ENCODE measurements at regions not wholly inside any gene's neighbourhood (a gene's known extent, or its start where the extent isn't known, plus 50 kb on each side); places are given as distances from the start of the nearest gene placed in this dataset.

DNA sequence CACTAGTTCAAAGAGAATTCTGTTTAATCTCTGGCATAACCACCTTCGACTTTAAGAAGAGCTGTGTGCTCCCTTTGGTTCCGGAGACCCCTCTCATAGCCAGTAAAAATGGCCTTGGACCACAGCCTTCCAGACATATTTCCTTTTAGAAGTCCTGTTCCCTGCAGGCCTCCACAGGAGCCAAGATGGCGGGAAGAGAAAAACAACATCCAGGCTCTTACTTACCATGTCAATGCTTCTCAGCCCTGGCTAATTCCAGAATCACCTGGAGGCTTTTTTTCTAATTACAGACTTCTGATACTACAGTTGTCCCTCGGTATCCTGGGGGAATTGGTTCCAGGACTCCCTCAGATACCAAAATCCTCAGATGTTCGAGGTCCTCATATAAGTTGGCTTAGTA lies 362.5 kb downstream of the PBX1 start:
- ATAC-seq (no peak), DNase-seq (ENCODE audit: extremely low read depth in 1 of 4, low spot score in 3 of 4) (no peak), FAIRE-seq (no peak)
- TF ChIP-seq MYBL2 (IDR thresholded peaks at IDR 0.05; ENCODE audit: low read depth) (no peak), MYBL2 (CRISPR knock-in tag; IDR thresholded peaks at IDR 0.05; ENCODE audit: borderline replicate concordance) (no peak), SETDB1 (IDR thresholded peaks at IDR 0.05; ENCODE audit: low read length) (no peak), SREBF2 (CRISPR knock-in tag; IDR thresholded peaks at IDR 0.05) (no peak), HNRNPLL (IDR thresholded peaks at IDR 0.05; ENCODE audit: low read depth, low read length, poor library complexity, severe bottlenecking) (no peak), SAFB (IDR thresholded peaks at IDR 0.05; ENCODE audit: borderline replicate concordance, low read depth, low read length) (no peak), MECOM (CRISPR knock-in tag; IDR thresholded peaks at IDR 0.05) (no peak), C11orf30 (IDR thresholded peaks at IDR 0.05; ENCODE audit: low read depth) (no peak)
- WGBS (ENCODE audit: insufficient coverage, low coverage, missing lambda C conversion rate): 0% methylated on average over 5 of the region's 5 CpGs
- peaks cover 0 to 6% of the 10 kb centered on the region in 2 experiments; a peak in 1 of 5 replicates for H3K27me3 ChIP-seq (ENCODE audit: control insufficient read depth in 2 of 2, insufficient read depth in 2 of 2, low read length in 2 of 2)
- H3K4me3 ChIP-seq: no peak overlapping the region
- ChIA-PET CTCF (ENCODE audit: low intra/inter-chr PET ratio) (interaction anchor here (0.7 kb wide), 1 partner anchor 888 kb away, joined by 3 read pairs; no protein-coding TSS in a partner anchor), POLR2A (interaction anchor here (0.6 kb wide), 1 partner anchor 9 kb away, joined by 4 read pairs; no protein-coding TSS in a partner anchor)
- H3K9me1 ChIP-seq (ENCODE audit: control insufficient read depth, insufficient read depth, low read length): no peaks in the 10 kb centered on the region
- no peak overlapping the region for H2AFZ ChIP-seq (ENCODE audit: low read depth, low read length)
- no peaks in the 10 kb centered on the region for H3K36me3 ChIP-seq (ENCODE audit: control insufficient read depth, insufficient read depth, low read length)
- BruUV-seq (replicated peaks): no TSS peak
- H4K20me1 ChIP-seq (replicated peaks; ENCODE audit: control insufficient read depth, insufficient read depth, low read length): no peaks in the 10 kb centered on the region
- H3K9me3 ChIP-seq (replicated peaks; ENCODE audit: control insufficient read depth, insufficient read depth, low read depth, low read length): no peaks in the 10 kb centered on the region
- no peaks in the 10 kb centered on the region for H3K4me1 ChIP-seq (replicated peaks in 1 of 2; ENCODE audit: control insufficient read depth in 2 of 2, insufficient read depth in 2 of 2, low read length in 2 of 2)
- in situ Hi-C loops (cut with MboI) (no loop called here), intact Hi-C loops (cut with micrococcal nuclease) (no loop called here)
- no peak overlapping the region for H3K9ac ChIP-seq (ENCODE audit: insufficient read depth in 1 of 2, low read depth in 2 of 2, low read length in 2 of 2)
- H3K27ac ChIP-seq (ENCODE audit: extremely low read depth, low read depth, low read length): no peak overlapping the region
- no peak overlapping the region for H3K4me2 ChIP-seq (ENCODE audit: insufficient read depth, low read length)
- H3K79me2 ChIP-seq (ENCODE audit: control insufficient read depth, insufficient read depth, low read length): no peaks in the 10 kb centered on the region

DNA sequence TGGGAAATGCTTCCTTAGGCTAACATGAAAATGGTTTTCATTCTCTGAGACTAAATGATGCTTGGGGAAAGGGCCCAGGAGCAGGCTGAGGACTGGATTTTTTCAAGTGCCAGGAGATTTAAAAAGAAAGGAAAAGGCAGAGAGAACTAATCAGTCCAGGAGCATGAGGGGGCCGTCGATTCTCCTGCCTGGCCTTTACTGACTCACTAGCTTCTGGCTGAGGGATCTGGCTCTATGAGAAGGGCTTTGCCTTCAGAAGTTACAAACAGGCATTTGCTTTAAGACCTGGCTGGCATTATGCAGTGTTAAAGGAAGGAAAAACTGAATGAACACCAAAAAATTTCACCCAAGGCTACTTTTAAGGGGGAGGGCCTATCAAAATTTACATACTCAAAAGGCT lies 359.2 kb downstream of the PBX1 start:
- no TSS peak for BruUV-seq (replicated peaks)
- TF ChIP-seq, protein P1, sequence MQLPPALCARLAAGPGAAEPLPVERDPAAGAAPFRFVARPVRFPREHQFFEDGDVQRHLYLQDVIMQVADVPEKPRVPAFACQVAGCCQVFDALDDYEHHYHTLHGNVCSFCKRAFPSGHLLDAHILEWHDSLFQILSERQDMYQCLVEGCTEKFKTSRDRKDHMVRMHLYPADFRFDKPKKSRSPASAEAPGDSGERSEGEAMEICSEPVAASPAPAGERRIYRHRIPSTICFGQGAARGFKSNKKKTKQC (CRISPR knock-in tag; IDR thresholded peaks at IDR 0.05): no peak
- TF ChIP-seq ZNF124 (CRISPR knock-in tag; IDR thresholded peaks at IDR 0.05): no peak

More for the DNA sequence above, 359.2 kb downstream of the PBX1 start:
- Histone ChIP-seq H3K4me3 (no peak overlapping the region), H3K4me1 (replicated peaks in 1 of 2; ENCODE audit: control insufficient read depth in 2 of 2, insufficient read depth in 2 of 2, low read length in 2 of 2) (no peaks in the 10 kb centered on the region), H3K36me3 (ENCODE audit: control insufficient read depth, insufficient read depth, low read length) (no peaks in the 10 kb centered on the region), H3K27ac (ENCODE audit: extremely low read depth, low read depth, low read length) (no peak overlapping the region), H3K27me3 (ENCODE audit: control insufficient read depth in 2 of 2, insufficient read depth in 2 of 2, low read length in 2 of 2) (peaks cover 0 to 6% of the 10 kb centered on the region in 2 experiments; a peak in 1 of 5 replicates), H3K9me3 (replicated peaks; ENCODE audit: control insufficient read depth, insufficient read depth, low read depth, low read length) (no peaks in the 10 kb centered on the region), H2AFZ (ENCODE audit: low read depth, low read length) (no peak overlapping the region), H3K9ac (ENCODE audit: insufficient read depth in 1 of 2, low read depth in 2 of 2, low read length in 2 of 2) (no peak overlapping the region), H3K79me2 (ENCODE audit: control insufficient read depth, insufficient read depth, low read length) (no peaks in the 10 kb centered on the region), H3K9me1 (ENCODE audit: control insufficient read depth, insufficient read depth, low read length) (no peaks in the 10 kb centered on the region), H4K20me1 (replicated peaks; ENCODE audit: control insufficient read depth, insufficient read depth, low read length) (no peaks in the 10 kb centered on the region), H3K4me2 (ENCODE audit: insufficient read depth, low read length) (no peak overlapping the region)
- DNase-seq (ENCODE audit: extremely low read depth in 1 of 4, low spot score in 3 of 4) (no peak), ATAC-seq (no peak), FAIRE-seq (no peak)
- CTCF ChIA-PET (ENCODE audit: low intra/inter-chr PET ratio): no interaction called here
- 0% methylated on average over 2 of the region's 2 CpGs for WGBS (ENCODE audit: insufficient coverage, low coverage, missing lambda C conversion rate)
- POLR2A ChIA-PET: no interaction called here
- intact Hi-C loops (cut with micrococcal nuclease) (no loop called here), in situ Hi-C loops (cut with MboI) (no loop called here)
